HL-60 (cell line): ENCODE measurements at regions not wholly inside any gene's neighbourhood (a gene's known extent, or its start where the extent isn't known, plus 50 kb on each side); places are given as distances from the start of the nearest gene placed in this dataset.

ENCODE experiments used
- GABPA ChIP-seq: IDR thresholded peaks from 2 replicates; pipeline ENCODE4 v1.6.1; 2012; ENCODE audit warnings: low read depth
- POLR2AphosphoS5 ChIP-seq: IDR thresholded peaks from 2 replicates; pipeline ENCODE4 v1.6.1; 2012; ENCODE audit warnings: low read depth
- REST ChIP-seq: IDR thresholded peaks from 2 replicates; pipeline ENCODE4 v1.6.1; 2012; ENCODE audit warnings: low read depth; ENCODE audit not compliant: insufficient replicate concordance
- TF ChIP-seq, protein P1 (sequence below): IDR thresholded peaks from one replicate; pipeline ENCODE4 v1.5.1; 2011; ENCODE audit warnings: low read length, control low read depth, inconsistent platforms; ENCODE audit not compliant: insufficient read depth

- TF ChIP-seq, protein P1, sequence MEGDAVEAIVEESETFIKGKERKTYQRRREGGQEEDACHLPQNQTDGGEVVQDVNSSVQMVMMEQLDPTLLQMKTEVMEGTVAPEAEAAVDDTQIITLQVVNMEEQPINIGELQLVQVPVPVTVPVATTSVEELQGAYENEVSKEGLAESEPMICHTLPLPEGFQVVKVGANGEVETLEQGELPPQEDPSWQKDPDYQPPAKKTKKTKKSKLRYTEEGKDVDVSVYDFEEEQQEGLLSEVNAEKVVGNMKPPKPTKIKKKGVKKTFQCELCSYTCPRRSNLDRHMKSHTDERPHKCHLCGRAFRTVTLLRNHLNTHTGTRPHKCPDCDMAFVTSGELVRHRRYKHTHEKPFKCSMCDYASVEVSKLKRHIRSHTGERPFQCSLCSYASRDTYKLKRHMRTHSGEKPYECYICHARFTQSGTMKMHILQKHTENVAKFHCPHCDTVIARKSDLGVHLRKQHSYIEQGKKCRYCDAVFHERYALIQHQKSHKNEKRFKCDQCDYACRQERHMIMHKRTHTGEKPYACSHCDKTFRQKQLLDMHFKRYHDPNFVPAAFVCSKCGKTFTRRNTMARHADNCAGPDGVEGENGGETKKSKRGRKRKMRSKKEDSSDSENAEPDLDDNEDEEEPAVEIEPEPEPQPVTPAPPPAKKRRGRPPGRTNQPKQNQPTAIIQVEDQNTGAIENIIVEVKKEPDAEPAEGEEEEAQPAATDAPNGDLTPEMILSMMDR = no peak
- TF ChIP-seq GABPA (no peak), POLR2AphosphoS5 (no peak), REST (no peak)
These were observed 445.0 kb downstream of the XIRP2 start for GRCh38 chr2:167333245-167333644.
